ENCODE measurements at regions not wholly inside any gene's neighbourhood (a gene's known extent, or its start where the extent isn't known, plus 50 kb on each side); places are given as distances from the start of the nearest gene placed in this dataset.

GRCh38 chr7:35384761-35385700 lies 131.1 kb upstream of the TBX20 start:
- DNase-seq = peak; percentile 23

- DNase-seq = no peak
Observed at GRCh38 chr7:35380739-35381224, 126.9 kb upstream of the TBX20 start.

GRCh38 chr7:35379481-35379880 lies 125.6 kb upstream of the TBX20 start:
- no peak for DNase-seq

- DNase-seq = no peak
Observed at GRCh38 chr7:35375516-35375915, 121.6 kb upstream of the TBX20 start.

GRCh38 chr7:35374858-35375257 lies 121.0 kb upstream of the TBX20 start:
- DNase-seq = no peak

- no peak for DNase-seq
Observed at GRCh38 chr7:35371221-35371620, 117.3 kb upstream of the TBX20 start.

- no peak for DNase-seq
Observed at GRCh38 chr7:35370687-35371086, 116.8 kb upstream of the TBX20 start.

GRCh38 chr7:35366167-35367155 lies 112.6 kb upstream of the TBX20 start:
- DNase-seq = no peak

GRCh38 chr7:35365523-35365922 lies 111.6 kb upstream of the TBX20 start:
- DNase-seq = no peak

- no peak for DNase-seq
Observed at GRCh38 chr7:35362341-35362740, 108.4 kb upstream of the TBX20 start.

- no peak for DNase-seq
Observed at GRCh38 chr7:35359423-35359822, 105.5 kb upstream of the TBX20 start.

- DNase-seq = no peak
Observed at GRCh38 chr7:35356495-35356894, 102.6 kb upstream of the TBX20 start.

- no peak for DNase-seq
Observed at GRCh38 chr7:35355911-35356310, 102.0 kb upstream of the TBX20 start.

GRCh38 chr7:35355199-35355598 lies 101.3 kb upstream of the TBX20 start:
- no peak for DNase-seq

- no peak for DNase-seq
Observed at GRCh38 chr7:35353481-35353880, 99.6 kb upstream of the TBX20 start.

GRCh38 chr7:35351466-35351865 lies 97.6 kb upstream of the TBX20 start:
- no peak for DNase-seq

- DNase-seq = no peak
Observed at GRCh38 chr7:35348611-35349400, 94.9 kb upstream of the TBX20 start.

GRCh38 chr7:35342786-35343185 lies 88.9 kb upstream of the TBX20 start:
- DNase-seq = no peak

GRCh38 chr7:35339811-35340210 lies 85.9 kb upstream of the TBX20 start:
- no peak for DNase-seq

- no peak for DNase-seq
Observed at GRCh38 chr7:35336444-35336843, 82.5 kb upstream of the TBX20 start.

GRCh38 chr7:35334506-35334905 lies 80.6 kb upstream of the TBX20 start:
- DNase-seq = no peak

GRCh38 chr7:35333265-35333664 lies 79.4 kb upstream of the TBX20 start:
- DNase-seq = no peak
